ENCODE measurements at regions not wholly inside any gene's neighbourhood (a gene's known extent, or its start where the extent isn't known, plus 50 kb on each side); places are given as distances from the start of the nearest gene placed in this dataset.

DNA sequence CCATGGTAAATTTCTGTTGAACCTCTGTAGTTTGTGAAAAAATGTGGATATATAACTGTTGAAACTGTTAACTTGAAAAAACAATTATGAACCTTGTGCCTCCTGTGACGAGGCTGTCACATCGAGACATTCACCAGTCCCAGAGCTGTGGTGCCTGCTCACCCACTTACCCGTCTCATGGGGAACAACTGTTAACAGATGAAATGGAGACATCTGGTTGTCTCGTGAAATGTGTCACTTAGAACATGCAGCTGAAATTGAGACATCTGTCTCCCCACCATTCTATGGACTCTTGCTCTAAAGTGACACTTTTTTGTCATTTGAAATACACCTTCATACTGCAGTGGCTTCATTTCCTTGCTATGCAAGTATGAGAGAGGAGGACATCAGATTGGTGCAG lies 240.6 kb downstream of the GXYLT1 start:
- FAIRE-seq (no peak), ATAC-seq (no peak), DNase-seq (ENCODE audit: extremely low read depth in 1 of 4, low spot score in 3 of 4) (no peak)
- no peaks in the 10 kb centered on the region for H3K79me2 ChIP-seq (ENCODE audit: control insufficient read depth, insufficient read depth, low read length)
- no peak overlapping the region for H3K9ac ChIP-seq (ENCODE audit: insufficient read depth in 1 of 2, low read depth in 2 of 2, low read length in 2 of 2)
- no peak overlapping the region for H3K4me3 ChIP-seq
- POLR2A ChIA-PET: no interaction called here
- H4K20me1 ChIP-seq (replicated peaks; ENCODE audit: control insufficient read depth, insufficient read depth, low read length): no peaks in the 10 kb centered on the region
- no peak overlapping the region for H2AFZ ChIP-seq (ENCODE audit: low read depth, low read length)
- no peaks in the 10 kb centered on the region for H3K4me1 ChIP-seq (replicated peaks in 1 of 2; ENCODE audit: control insufficient read depth in 2 of 2, insufficient read depth in 2 of 2, low read length in 2 of 2)
- no peaks in the 10 kb centered on the region for H3K9me3 ChIP-seq (replicated peaks; ENCODE audit: control insufficient read depth, insufficient read depth, low read depth, low read length)
- no peak overlapping the region for H3K27ac ChIP-seq (ENCODE audit: extremely low read depth, low read depth, low read length)
- H3K9me1 ChIP-seq (ENCODE audit: control insufficient read depth, insufficient read depth, low read length): no peaks in the 10 kb centered on the region
- intact Hi-C loops (cut with micrococcal nuclease): no loop called here
- TF ChIP-seq GATAD2B (IDR thresholded peaks at IDR 0.05; ENCODE audit: borderline replicate concordance): no peak
- no peak for TF ChIP-seq ESRRB (CRISPR knock-in tag; IDR thresholded peaks at IDR 0.05; ENCODE audit: borderline replicate concordance)
- BruUV-seq (replicated peaks): no TSS peak
- in situ Hi-C loops (cut with MboI): no loop called here
- WGBS (ENCODE audit: insufficient coverage, low coverage, missing lambda C conversion rate): 0% methylated on average over 4 of the region's 4 CpGs
- CTCF ChIA-PET (ENCODE audit: low intra/inter-chr PET ratio): no interaction called here
- no peaks in the 10 kb centered on the region for H3K36me3 ChIP-seq (ENCODE audit: control insufficient read depth, insufficient read depth, low read length)
- no peaks in the 10 kb centered on the region for H3K27me3 ChIP-seq (ENCODE audit: control insufficient read depth in 2 of 2, insufficient read depth in 2 of 2, low read length in 2 of 2)
- no peak overlapping the region for H3K4me2 ChIP-seq (ENCODE audit: insufficient read depth, low read length)

DNA sequence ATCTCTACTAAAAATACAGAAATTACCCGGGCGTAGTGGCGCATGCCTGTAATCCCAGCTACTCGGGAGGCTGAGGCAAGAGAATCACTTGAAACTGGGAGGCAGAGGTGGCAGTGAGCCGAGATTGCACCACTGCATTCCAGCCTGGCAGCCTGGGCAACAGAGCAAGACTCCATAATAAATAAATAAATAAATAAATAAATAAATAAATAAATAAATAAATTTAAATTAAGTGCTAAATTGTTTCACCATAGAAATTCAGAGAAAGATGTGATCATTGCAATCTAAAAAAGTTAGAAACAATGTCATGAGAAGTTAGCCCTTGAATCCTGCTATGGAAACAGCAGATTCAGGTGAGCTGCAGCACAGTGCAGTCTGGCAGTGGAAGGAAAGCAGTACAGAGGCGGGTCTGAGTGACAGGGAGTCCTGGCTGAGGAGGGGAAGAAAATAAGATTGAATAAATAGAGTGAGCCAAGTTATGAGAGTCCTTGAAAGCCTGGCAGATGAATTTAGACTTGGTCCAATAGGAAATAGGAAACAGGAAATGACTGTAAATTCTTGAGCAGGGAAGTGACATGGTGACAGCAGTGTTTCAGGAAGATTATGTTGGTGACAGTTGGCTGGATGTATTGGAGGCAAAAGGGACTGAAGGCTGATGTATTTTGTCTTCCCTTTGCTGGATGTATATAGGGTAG lies 241.5 kb downstream of the GXYLT1 start:
- Histone ChIP-seq H4K20me1 (replicated peaks; ENCODE audit: control insufficient read depth, insufficient read depth, low read length) (no peaks in the 10 kb centered on the region), H3K36me3 (ENCODE audit: control insufficient read depth, insufficient read depth, low read length) (no peaks in the 10 kb centered on the region), H3K79me2 (ENCODE audit: control insufficient read depth, insufficient read depth, low read length) (no peaks in the 10 kb centered on the region), H3K4me1 (replicated peaks in 1 of 2; ENCODE audit: control insufficient read depth in 2 of 2, insufficient read depth in 2 of 2, low read length in 2 of 2) (no peaks in the 10 kb centered on the region), H3K9me3 (replicated peaks; ENCODE audit: control insufficient read depth, insufficient read depth, low read depth, low read length) (no peaks in the 10 kb centered on the region), H2AFZ (ENCODE audit: low read depth, low read length) (no peak overlapping the region), H3K9me1 (ENCODE audit: control insufficient read depth, insufficient read depth, low read length) (no peaks in the 10 kb centered on the region), H3K4me3 (no peak overlapping the region), H3K27ac (ENCODE audit: extremely low read depth, low read depth, low read length) (no peak overlapping the region), H3K27me3 (ENCODE audit: control insufficient read depth in 2 of 2, insufficient read depth in 2 of 2, low read length in 2 of 2) (no peaks in the 10 kb centered on the region), H3K9ac (ENCODE audit: insufficient read depth in 1 of 2, low read depth in 2 of 2, low read length in 2 of 2) (no peak overlapping the region), H3K4me2 (ENCODE audit: insufficient read depth, low read length) (no peak overlapping the region)
- no TSS peak for BruUV-seq (replicated peaks)
- in situ Hi-C loops (cut with MboI): no loop called here
- ChIA-PET CTCF (ENCODE audit: low intra/inter-chr PET ratio) (no interaction called here), POLR2A (no interaction called here)
- ATAC-seq (no peak), DNase-seq (ENCODE audit: extremely low read depth in 1 of 4, low spot score in 3 of 4) (no peak), FAIRE-seq (no peak)
- 0% methylated on average over 6 of the region's 6 CpGs for WGBS (ENCODE audit: insufficient coverage, low coverage, missing lambda C conversion rate)
- intact Hi-C loops (cut with micrococcal nuclease): no loop called here
- TF ChIP-seq, protein P1, sequence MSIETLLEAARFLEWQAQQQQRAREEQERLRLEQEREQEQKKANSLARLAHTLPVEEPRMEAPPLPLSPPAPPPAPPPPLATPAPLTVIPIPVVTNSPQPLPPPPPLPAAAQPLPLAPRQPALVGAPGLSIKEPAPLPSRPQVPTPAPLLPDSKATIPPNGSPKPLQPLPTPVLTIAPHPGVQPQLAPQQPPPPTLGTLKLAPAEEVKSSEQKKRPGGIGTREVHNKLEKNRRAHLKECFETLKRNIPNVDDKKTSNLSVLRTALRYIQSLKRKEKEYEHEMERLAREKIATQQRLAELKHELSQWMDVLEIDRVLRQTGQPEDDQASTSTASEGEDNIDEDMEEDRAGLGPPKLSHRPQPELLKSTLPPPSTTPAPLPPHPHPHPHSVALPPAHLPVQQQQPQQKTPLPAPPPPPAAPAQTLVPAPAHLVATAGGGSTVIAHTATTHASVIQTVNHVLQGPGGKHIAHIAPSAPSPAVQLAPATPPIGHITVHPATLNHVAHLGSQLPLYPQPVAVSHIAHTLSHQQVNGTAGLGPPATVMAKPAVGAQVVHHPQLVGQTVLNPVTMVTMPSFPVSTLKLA (conservative IDR thresholded peaks at IDR 0.05): no peak
- no peak for TF ChIP-seq NUFIP1 (IDR thresholded peaks at IDR 0.05; ENCODE audit: partially characterized antibody)
- no peak for TF ChIP-seq ZNF639 (CRISPR knock-in tag; conservative IDR thresholded peaks at IDR 0.05 in 1 of 2, IDR thresholded peaks at IDR 0.05 in 1 of 2)
- TF ChIP-seq CREBBP (IDR thresholded peaks at IDR 0.05; ENCODE audit: low read depth, low read length): no peak

Measured in K562 (cell line).